HFFc6 (cell line): ENCODE measurements at regions not wholly inside any gene's neighbourhood (a gene's known extent, or its start where the extent isn't known, plus 50 kb on each side); places are given as distances from the start of the nearest gene placed in this dataset.
"Not testable (repeated sequence)": the region's sequence is repeated elsewhere in the genome, so short reads cannot be mapped to it uniquely, and the experiment has no call there.

Experiments used
- DNase-seq: peaks from one replicate; pipeline ENCODE4 v3.0.0-alpha.2; 2018
- H3K27ac Mint-ChIP-seq: 2 replicates; pipeline ENCODE4 v1.8.0; 2020; ENCODE audit warnings: mild to moderate bottlenecking, mixed read lengths
- H3K27me3 Mint-ChIP-seq: 2 replicates; pipeline ENCODE4 v1.8.0; 2021; ENCODE audit warnings: mild to moderate bottlenecking, moderate library complexity, mixed read lengths; ENCODE audit not compliant: insufficient read depth
- H3K36me3 Mint-ChIP-seq: 2 replicates; pipeline ENCODE4 v1.8.0; 2021; ENCODE audit warnings: low read depth, mixed read lengths
- H3K4me1 Mint-ChIP-seq: 2 replicates; pipeline ENCODE4 v1.8.0; 2020; ENCODE audit warnings: low read depth, mixed read lengths
- H3K4me3 Mint-ChIP-seq: 2 replicates; pipeline ENCODE4 v1.8.0; 2020; ENCODE audit warnings: mild to moderate bottlenecking, moderate library complexity, mixed read lengths
- H3K9me3 Mint-ChIP-seq: 2 replicates; pipeline ENCODE4 v1.8.0; 2020; ENCODE audit warnings: mild to moderate bottlenecking, mixed read lengths
- CTCF ChIP-seq: fragments of 200-600 bp; sonication (generic); IDR thresholded peaks from 2 replicates; pipeline ENCODE4 v1.5.0; 2021; ENCODE audit warnings: antibody characterized with exemption, mild to moderate bottlenecking

- no peak overlapping the region for H3K4me3 Mint-ChIP-seq
- peaks cover 5% of the 10 kb centered on the region; the same call in 1 of the 2 replicates for H3K36me3 Mint-ChIP-seq
- H3K27ac Mint-ChIP-seq = no peak overlapping the region
- H3K4me1 Mint-ChIP-seq = no peaks in the 10 kb centered on the region
- no peaks in the 10 kb centered on the region for H3K27me3 Mint-ChIP-seq
- peaks cover 31% of the 10 kb centered on the region for H3K9me3 Mint-ChIP-seq
- DNase-seq = no peak
- no peak for TF ChIP-seq CTCF
Measured at GRCh38 chr7:156009569-156009968, 197.3 kb upstream of the SHH start.

GRCh38 chr7:156006876-156007275 is 194.6 kb upstream of the SHH start:
- not testable (repeated sequence) for H3K4me3 Mint-ChIP-seq, H3K27ac Mint-ChIP-seq, DNase-seq, H3K27me3 Mint-ChIP-seq, H3K4me1 Mint-ChIP-seq
- Mint-ChIP-seq H3K36me3 (peaks cover 11% of the 10 kb centered on the region), H3K9me3 (peaks cover 37% of the 10 kb centered on the region)

GRCh38 chr7:156006024-156006423 is 193.8 kb upstream of the SHH start:
- Mint-ChIP-seq H3K27ac (no peak overlapping the region), H3K4me1 (no peaks in the 10 kb centered on the region)
- TF ChIP-seq CTCF = no peak

GRCh38 chr7:156005202-156005691 is 193.0 kb upstream of the SHH start:
- no peak for TF ChIP-seq CTCF
- H3K9me3 Mint-ChIP-seq = peaks cover 44% of the 10 kb centered on the region
- no peak overlapping the region for H3K4me3 Mint-ChIP-seq
- peaks cover 22% of the 10 kb centered on the region for H3K36me3 Mint-ChIP-seq
- no peak overlapping the region for H3K27ac Mint-ChIP-seq
- H3K4me1 Mint-ChIP-seq = no peaks in the 10 kb centered on the region
- no peak for DNase-seq
- peaks cover 1% of the 10 kb centered on the region; the same call in 1 of the 2 replicates for H3K27me3 Mint-ChIP-seq

More at GRCh38 chr7:156006024-156006423, 193.8 kb upstream of the SHH start:
- Mint-ChIP-seq H3K27me3 (peaks cover 1% of the 10 kb centered on the region; the same call in 1 of the 2 replicates), H3K4me3 (no peak overlapping the region), H3K36me3 (peaks cover 17% of the 10 kb centered on the region), H3K9me3 (peaks cover 39% of the 10 kb centered on the region)
- DNase-seq = no peak

- Mint-ChIP-seq H3K4me3 (no peak overlapping the region), H3K36me3 (peaks cover 23% of the 10 kb centered on the region), H3K9me3 (peaks cover 47% of the 10 kb centered on the region), H3K4me1 (no peaks in the 10 kb centered on the region), H3K27me3 (peaks cover 1% of the 10 kb centered on the region; the same call in 1 of the 2 replicates), H3K27ac (no peak overlapping the region)
- no peak for DNase-seq
- no peak for TF ChIP-seq CTCF
Measured at GRCh38 chr7:156004265-156005201, 192.3 kb upstream of the SHH start.
